SK-N-SH treated with all-trans-retinoic acid at 6 μM for 48 hours (cell line): ENCODE measurements at regions not wholly inside any gene's neighbourhood (a gene's known extent, or its start where the extent isn't known, plus 50 kb on each side); places are given as distances from the start of the nearest gene placed in this dataset.

ENCODE experiments used
- ATAC-seq: fragments of 200-7000 bp; cut with Tn5 transposase; 3 replicates; pipeline ENCODE4 v1.9.1; 2020; ENCODE audit warnings: mild to moderate bottlenecking, moderate library complexity
- BACH2 ChIP-seq: fragments of 250-450 bp; sonication (Bioruptor Pico); IDR thresholded peaks from 2 replicates; pipeline ENCODE4 v1.9.0; 2021; ENCODE audit warnings: mild to moderate bottlenecking, borderline replicate concordance
- CSDC2 ChIP-seq: fragments of 250-450 bp; sonication (Bioruptor Pico); IDR thresholded peaks from 2 replicates; pipeline ENCODE4 v1.5.0; 2020; ENCODE audit warnings: mild to moderate bottlenecking, moderate library complexity
- ESRRG ChIP-seq: fragments of 250-450 bp; sonication (Bioruptor Pico); IDR thresholded peaks from 2 replicates; pipeline ENCODE4 v1.6.1; 2021; ENCODE audit warnings: mild to moderate bottlenecking
- GLIS3 ChIP-seq: fragments of 250-450 bp; sonication (Bioruptor Pico); IDR thresholded peaks from 2 replicates; pipeline ENCODE4 v1.5.0; 2020; ENCODE audit warnings: mild to moderate bottlenecking, moderate library complexity
- ISL1 ChIP-seq: fragments of 250-450 bp; sonication (Bioruptor Pico); IDR thresholded peaks from 2 replicates; pipeline ENCODE4 v2.1.2; 2022; ENCODE audit warnings: mild to moderate bottlenecking, moderate library complexity
- OSR1 ChIP-seq: fragments of 250-450 bp; sonication (Bioruptor Pico); IDR thresholded peaks from 2 replicates; pipeline ENCODE4 v1.8.0; 2022; ENCODE audit warnings: moderate library complexity, mild to moderate bottlenecking, inconsistent platforms
- PPARA ChIP-seq: fragments of 250-450 bp; sonication (Bioruptor Pico); IDR thresholded peaks from 2 replicates; pipeline ENCODE4 v1.5.0; 2020; ENCODE audit warnings: mild to moderate bottlenecking, borderline replicate concordance
- RARB ChIP-seq: fragments of 250-450 bp; sonication (Bioruptor Pico); IDR thresholded peaks from 2 replicates; pipeline ENCODE4 v1.8.0; 2021; ENCODE audit warnings: mild to moderate bottlenecking, moderate library complexity
- SNAI2 ChIP-seq: fragments of 250-450 bp; sonication (Bioruptor Pico); IDR thresholded peaks from 2 replicates; pipeline ENCODE4 v1.5.0; 2020; ENCODE audit warnings: mild to moderate bottlenecking, moderate library complexity
- TCF4 ChIP-seq: fragments of 250-450 bp; sonication (Bioruptor Pico); IDR thresholded peaks from 2 replicates; pipeline ENCODE4 v1.8.0; 2021; ENCODE audit warnings: mild to moderate bottlenecking, moderate library complexity, borderline replicate concordance
- TOX ChIP-seq: fragments of 250-450 bp; sonication (Bioruptor Pico); IDR thresholded peaks from 2 replicates; pipeline ENCODE4 v1.8.0; 2021; ENCODE audit warnings: mild to moderate bottlenecking, moderate library complexity, borderline replicate concordance
- TSHZ2 ChIP-seq: fragments of 250-450 bp; sonication (Bioruptor Pico); IDR thresholded peaks from 2 replicates; pipeline ENCODE4 v1.5.0; 2020; ENCODE audit warnings: mild to moderate bottlenecking, moderate library complexity
- ZFP3 ChIP-seq: fragments of 250-450 bp; sonication (Bioruptor Pico); IDR thresholded peaks from 2 replicates; pipeline ENCODE4 v1.5.0; 2020; ENCODE audit warnings: mild to moderate bottlenecking, moderate library complexity
- ZFP30 ChIP-seq: fragments of 450-650 bp; formaldehyde crosslinking; IDR thresholded peaks from 2 replicates; pipeline ENCODE4 v1.5.0; 2022; ENCODE audit warnings: mild to moderate bottlenecking, moderate library complexity
- ZNF565 ChIP-seq: fragments of 450-650 bp; formaldehyde crosslinking; conservative IDR thresholded peaks from 2 replicates; pipeline ENCODE4 v1.5.0; 2020; ENCODE audit warnings: low read depth, mild to moderate bottlenecking, moderate library complexity
- TF ChIP-seq, protein P1 (sequence below): fragments of 250-450 bp; sonication (Bioruptor Pico); IDR thresholded peaks from 2 replicates; pipeline ENCODE4 v1.5.1; 2020; ENCODE audit warnings: low read depth, mild to moderate bottlenecking, moderate library complexity
- TF ChIP-seq, protein P2 (sequence below): fragments of 250-450 bp; sonication (Bioruptor Pico); IDR thresholded peaks from 2 replicates; pipeline ENCODE4 v1.5.1; 2021; ENCODE audit warnings: mild to moderate bottlenecking, moderate library complexity
- TF ChIP-seq, protein P3 (sequence below): fragments of 250-450 bp; sonication (Bioruptor Pico); IDR thresholded peaks from 2 replicates; pipeline ENCODE4 v1.8.0; 2020; ENCODE audit warnings: mild to moderate bottlenecking, moderate library complexity, borderline replicate concordance

GRCh38 chr6:81564470-81565068 lies 187.9 kb downstream of the TENT5A start:
- TF ChIP-seq ZFP3 (CRISPR knock-in tag) (no peak), ZNF565 (CRISPR knock-in tag) (no peak), TSHZ2 (CRISPR knock-in tag) (no peak), TCF4 (CRISPR knock-in tag) (no peak), BACH2 (CRISPR knock-in tag) (no peak), ISL1 (peak; percentile 50)
- no peak for ATAC-seq

GRCh38 chr6:81562169-81562568 lies 190.3 kb downstream of the TENT5A start:
- TF ChIP-seq ISL1: peak; percentile 76
- TF ChIP-seq, protein P1, sequence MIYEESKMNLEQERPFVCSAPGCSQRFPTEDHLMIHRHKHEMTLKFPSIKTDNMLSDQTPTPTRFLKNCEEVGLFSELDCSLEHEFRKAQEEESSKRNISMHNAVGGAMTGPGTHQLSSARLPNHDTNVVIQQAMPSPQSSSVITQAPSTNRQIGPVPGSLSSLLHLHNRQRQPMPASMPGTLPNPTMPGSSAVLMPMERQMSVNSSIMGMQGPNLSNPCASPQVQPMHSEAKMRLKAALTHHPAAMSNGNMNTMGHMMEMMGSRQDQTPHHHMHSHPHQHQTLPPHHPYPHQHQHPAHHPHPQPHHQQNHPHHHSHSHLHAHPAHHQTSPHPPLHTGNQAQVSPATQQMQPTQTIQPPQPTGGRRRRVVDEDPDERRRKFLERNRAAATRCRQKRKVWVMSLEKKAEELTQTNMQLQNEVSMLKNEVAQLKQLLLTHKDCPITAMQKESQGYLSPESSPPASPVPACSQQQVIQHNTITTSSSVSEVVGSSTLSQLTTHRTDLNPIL (CRISPR knock-in tag): no peak
- no peak for TF ChIP-seq ESRRG
- no peak for TF ChIP-seq CSDC2 (CRISPR knock-in tag)
- TF ChIP-seq TOX (CRISPR knock-in tag): 0 out of 2 replicates have a peak, but pooled peaks have one; percentile 20
- ATAC-seq: peak; percentile 94

DNA sequence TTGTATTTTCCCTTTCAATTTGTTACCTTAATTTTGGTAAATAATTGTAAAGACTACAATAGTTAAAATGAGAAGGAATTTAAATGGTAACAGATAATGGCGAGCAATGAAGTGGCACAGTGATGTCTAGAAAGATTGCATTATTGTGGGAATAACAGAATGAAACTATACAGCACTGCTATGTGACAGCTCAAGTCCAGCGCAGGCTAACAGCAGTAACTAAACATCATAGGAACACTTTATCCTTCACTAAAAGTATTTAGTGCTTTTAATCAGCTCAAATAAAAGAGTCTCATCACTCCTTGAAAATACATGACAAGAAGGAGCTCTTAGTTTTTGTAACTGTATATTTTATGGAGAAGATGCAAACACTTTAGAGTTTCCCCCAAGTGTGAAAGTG lies 190.8 kb downstream of the TENT5A start:
- no peak for TF ChIP-seq GLIS3 (CRISPR knock-in tag)
- no peak for TF ChIP-seq ESRRG
- TF ChIP-seq OSR1 (CRISPR knock-in tag): no peak
- no peak for TF ChIP-seq SNAI2 (CRISPR knock-in tag)
- no peak for TF ChIP-seq RARB (CRISPR knock-in tag)
- TF ChIP-seq ZFP3 (CRISPR knock-in tag): no peak
- no peak for TF ChIP-seq PPARA (CRISPR knock-in tag)
- TF ChIP-seq BACH2 (CRISPR knock-in tag): no peak
- no peak for TF ChIP-seq ZFP30
- TF ChIP-seq, protein P2, sequence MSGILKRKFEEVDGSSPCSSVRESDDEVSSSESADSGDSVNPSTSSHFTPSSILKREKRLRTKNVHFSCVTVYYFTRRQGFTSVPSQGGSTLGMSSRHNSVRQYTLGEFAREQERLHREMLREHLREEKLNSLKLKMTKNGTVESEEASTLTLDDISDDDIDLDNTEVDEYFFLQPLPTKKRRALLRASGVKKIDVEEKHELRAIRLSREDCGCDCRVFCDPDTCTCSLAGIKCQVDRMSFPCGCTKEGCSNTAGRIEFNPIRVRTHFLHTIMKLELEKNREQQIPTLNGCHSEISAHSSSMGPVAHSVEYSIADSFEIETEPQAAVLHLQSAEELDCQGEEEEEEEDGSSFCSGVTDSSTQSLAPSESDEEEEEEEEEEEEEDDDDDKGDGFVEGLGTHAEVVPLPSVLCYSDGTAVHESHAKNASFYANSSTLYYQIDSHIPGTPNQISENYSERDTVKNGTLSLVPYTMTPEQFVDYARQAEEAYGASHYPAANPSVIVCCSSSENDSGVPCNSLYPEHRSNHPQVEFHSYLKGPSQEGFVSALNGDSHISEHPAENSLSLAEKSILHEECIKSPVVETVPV: no peak
- TF ChIP-seq, protein P3, sequence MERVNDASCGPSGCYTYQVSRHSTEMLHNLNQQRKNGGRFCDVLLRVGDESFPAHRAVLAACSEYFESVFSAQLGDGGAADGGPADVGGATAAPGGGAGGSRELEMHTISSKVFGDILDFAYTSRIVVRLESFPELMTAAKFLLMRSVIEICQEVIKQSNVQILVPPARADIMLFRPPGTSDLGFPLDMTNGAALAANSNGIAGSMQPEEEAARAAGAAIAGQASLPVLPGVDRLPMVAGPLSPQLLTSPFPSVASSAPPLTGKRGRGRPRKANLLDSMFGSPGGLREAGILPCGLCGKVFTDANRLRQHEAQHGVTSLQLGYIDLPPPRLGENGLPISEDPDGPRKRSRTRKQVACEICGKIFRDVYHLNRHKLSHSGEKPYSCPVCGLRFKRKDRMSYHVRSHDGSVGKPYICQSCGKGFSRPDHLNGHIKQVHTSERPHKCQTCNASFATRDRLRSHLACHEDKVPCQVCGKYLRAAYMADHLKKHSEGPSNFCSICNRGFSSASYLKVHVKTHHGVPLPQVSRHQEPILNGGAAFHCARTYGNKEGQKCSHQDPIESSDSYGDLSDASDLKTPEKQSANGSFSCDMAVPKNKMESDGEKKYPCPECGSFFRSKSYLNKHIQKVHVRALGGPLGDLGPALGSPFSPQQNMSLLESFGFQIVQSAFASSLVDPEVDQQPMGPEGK (CRISPR knock-in tag): no peak
- TF ChIP-seq, all 23 proteins: peak for 0
- peak; percentile 85 for ATAC-seq

DNA sequence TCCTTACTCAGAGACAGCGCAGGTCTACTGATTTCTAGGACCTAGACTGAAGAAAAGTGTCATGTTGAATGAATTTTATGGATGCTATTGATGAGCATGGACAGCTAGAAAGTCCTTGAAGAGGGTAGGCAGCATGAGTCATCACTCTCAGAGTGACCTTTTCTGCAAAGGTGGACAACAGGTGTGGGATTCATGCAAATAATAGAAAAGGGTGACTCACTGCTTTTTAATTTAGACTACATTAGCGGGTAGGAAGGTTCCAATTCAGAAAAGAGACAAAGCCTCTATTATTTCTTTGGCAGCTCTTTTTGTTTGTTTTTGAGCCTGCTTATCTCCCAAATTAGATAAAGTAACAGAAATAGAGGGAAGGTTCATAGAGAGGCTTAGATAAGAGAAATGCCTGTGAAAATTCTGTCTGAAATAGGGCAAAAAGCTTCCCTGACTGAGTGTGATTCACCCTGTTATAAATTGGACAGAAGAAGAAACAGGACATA lies 191.4 kb downstream of the TENT5A start:
- TF ChIP-seq ISL1: peak; percentile 94
- TF ChIP-seq, protein P1 (CRISPR knock-in tag): peak; percentile 78
- TF ChIP-seq CSDC2 (CRISPR knock-in tag): no peak
- peak; percentile 65 for ATAC-seq
